Upper lobe of left lung (tissue), 6 donors: ENCODE measurements at regions not wholly inside any gene's neighbourhood (a gene's known extent, or its start where the extent isn't known, plus 50 kb on each side); places are given as distances from the start of the nearest gene placed in this dataset.

Experiments
- ATAC-seq, 2 donors: fragments of 200-7000 bp; cut with Tn5 transposase; one replicate each; pipeline ENCODE4 v1.9.1; 2022; ENCODE audit warnings: mild to moderate bottlenecking in 2 of 2, moderate library complexity in 2 of 2; ENCODE audit not compliant: low FRiP score in 2 of 2
- DNase-seq, 2 donors: peaks; one replicate each; pipeline ENCODE4 v3.0.0-alpha.2; 2019 to 2020
- H3K27ac ChIP-seq, 4 donors: fragments of 200-600 bp; sonication (generic); one replicate each; pipeline ENCODE4 v1.5.1; 2016 to 2019
- H3K27me3 ChIP-seq, 4 donors: fragments of 200-600 bp; sonication (generic); one replicate each; pipeline ENCODE4 v1.5.1; 2017 to 2019
- H3K36me3 ChIP-seq, 4 donors: fragments of 200-600 bp; sonication (generic); one replicate each; pipeline ENCODE4 v1.5.1; 2016 to 2019
- H3K4me1 ChIP-seq, 4 donors: fragments of 200-600 bp; sonication (generic); one replicate each; pipeline ENCODE4 v1.5.1; 2018 to 2019
- H3K4me3 ChIP-seq, 4 donors: fragments of 200-600 bp; sonication (generic); one replicate each; pipeline ENCODE4 v1.5.1; 2017 to 2019; ENCODE audit warnings: mild to moderate bottlenecking in 2 of 4, moderate library complexity in 1 of 4
- H3K9me3 ChIP-seq, 4 donors: fragments of 200-600 bp; sonication (generic); one replicate each; pipeline ENCODE4 v1.5.1; 2018 to 2019
- CTCF ChIP-seq, 6 experiments: fragments of 450-650 bp in 4 of 6; fragments of 200-600 bp in 2 of 6; sonication (generic) in 2 of 6; IDR thresholded peaks; one replicate each; pipeline ENCODE4 v1.5.1; 2016 to 2019; ENCODE audit warnings: antibody characterized with exemption in 6 of 6
- EP300 ChIP-seq, 4 donors: sonication (generic); formaldehyde crosslinking; IDR thresholded peaks; one replicate each; pipeline ENCODE4 v1.5.1; 2017; ENCODE audit warnings: antibody characterized with exemption in 4 of 4, control low read depth in 2 of 4
- POLR2A ChIP-seq, 4 donors: fragments of 450-650 bp; IDR thresholded peaks; one replicate each; pipeline ENCODE4 v1.5.1; 2016 to 2017; ENCODE audit warnings: antibody characterized with exemption in 4 of 4, mild to moderate bottlenecking in 2 of 4
- POLR2AphosphoS5 ChIP-seq, 2 donors: sonication (generic); formaldehyde crosslinking; IDR thresholded peaks; one replicate each; pipeline ENCODE4 v1.5.1; 2017; ENCODE audit warnings: antibody characterized with exemption in 2 of 2
- WGBS, 2 donors: methylation state at CpG; one replicate each; pipeline ENCODE4 v1.1.5; 2017 to 2018; 5-methylcytosine and 5-hydroxymethylcytosine counted together
- donor health status: DM: no; HTN: no; CAD: no; lungs with moderate emphysema.
- donor health status: DM: no; HTN: yes; CAD: no; lungs with severe emphysema.

GRCh38 chr22:49506010-49506400 lies 321.7 kb downstream of the BRD1 start:
- Histone ChIP-seq H3K4me3 (no peak overlapping the region), H3K4me1 (no peaks in the 10 kb centered on the region), H3K27me3 (no peaks in the 10 kb centered on the region), H3K27ac (no peak overlapping the region), H3K9me3 (peaks cover 0 to under 1% (median under 1%) of the 10 kb centered on the region in 4 donors), H3K36me3 (no peaks in the 10 kb centered on the region)
- WGBS, 2 donors = 94 to 97% methylated on average over 5 to 6 of the region's 6 CpGs
- no peak for TF ChIP-seq EP300 (IDR thresholded peaks at IDR 0.05)
- TF ChIP-seq POLR2A (IDR thresholded peaks at IDR 0.05) = no peak
- no peak for TF ChIP-seq CTCF (IDR thresholded peaks at IDR 0.05)
- no peak for TF ChIP-seq POLR2AphosphoS5 (IDR thresholded peaks at IDR 0.05)
- ATAC-seq (no peak), DNase-seq (no peak)

- H3K36me3 ChIP-seq = no peaks in the 10 kb centered on the region
- H3K4me1 ChIP-seq = no peaks in the 10 kb centered on the region
- H3K27me3 ChIP-seq = no peaks in the 10 kb centered on the region
- DNase-seq = no peak
- no peaks in the 10 kb centered on the region for H3K9me3 ChIP-seq
- no peak overlapping the region for H3K27ac ChIP-seq
- H3K4me3 ChIP-seq = no peak overlapping the region
- no peak for ATAC-seq
- TF ChIP-seq EP300 (IDR thresholded peaks at IDR 0.05) (no peak), POLR2AphosphoS5 (IDR thresholded peaks at IDR 0.05) (no peak), CTCF (IDR thresholded peaks at IDR 0.05) (no peak), POLR2A (IDR thresholded peaks at IDR 0.05) (no peak)
- WGBS, 2 donors = 92 to 96% methylated on average over 7 of the region's 7 CpGs
Measured at GRCh38 chr22:49505337-49506009, 322.2 kb downstream of the BRD1 start.

- no peak for DNase-seq
Measured at GRCh38 chr22:49503896-49504521, 323.7 kb downstream of the BRD1 start.

GRCh38 chr22:49503321-49503720 lies 324.4 kb downstream of the BRD1 start:
- H3K9me3 ChIP-seq = no peaks in the 10 kb centered on the region
- H3K4me1 ChIP-seq = no peaks in the 10 kb centered on the region
- no peak for DNase-seq
- H3K27me3 ChIP-seq = no peaks in the 10 kb centered on the region
- WGBS, 2 donors = 82 to 91% methylated on average over 1 of the region's 1 CpG
- ATAC-seq = no peak
- no peak overlapping the region for H3K27ac ChIP-seq
- TF ChIP-seq POLR2A (IDR thresholded peaks at IDR 0.05) (no peak), CTCF (IDR thresholded peaks at IDR 0.05) (no peak)
- H3K4me3 ChIP-seq = no peak overlapping the region
- H3K36me3 ChIP-seq = no peaks in the 10 kb centered on the region

More at GRCh38 chr22:49503896-49504521, 323.7 kb downstream of the BRD1 start:
- Histone ChIP-seq H3K36me3 (no peaks in the 10 kb centered on the region), H3K27me3 (no peaks in the 10 kb centered on the region), H3K9me3 (no peaks in the 10 kb centered on the region), H3K27ac (no peak overlapping the region), H3K4me1 (no peaks in the 10 kb centered on the region), H3K4me3 (no peak overlapping the region)
- ATAC-seq = no peak
- WGBS, 2 donors = 83 to 84% methylated on average over 4 to 6 of the region's 6 CpGs
- no peak for TF ChIP-seq POLR2AphosphoS5 (IDR thresholded peaks at IDR 0.05)
- TF ChIP-seq EP300 (IDR thresholded peaks at IDR 0.05) = no peak
- no peak for TF ChIP-seq CTCF (IDR thresholded peaks at IDR 0.05)
- TF ChIP-seq POLR2A (IDR thresholded peaks at IDR 0.05) = no peak
